GM10266 (cell line): ENCODE measurements at regions not wholly inside any gene's neighbourhood (a gene's known extent, or its start where the extent isn't known, plus 50 kb on each side); places are given as distances from the start of the nearest gene placed in this dataset.

Experiments used
- DNase-seq: peaks from one replicate; pipeline ENCODE4 v3.0.0; 2012; ENCODE audit errors: extremely low spot score
- CTCF ChIP-seq: IDR thresholded peaks from 2 replicates; pipeline ENCODE4 v1.5.1; 2012; ENCODE audit warnings: mild to moderate bottlenecking, low read depth; ENCODE audit not compliant: control insufficient read depth, insufficient read depth; ENCODE audit errors: missing control alignments

- DNase-seq, result no peak
Observed at GRCh38 chr7:68734431-68734830, 863.8 kb upstream of the AUTS2 start.

DNA sequence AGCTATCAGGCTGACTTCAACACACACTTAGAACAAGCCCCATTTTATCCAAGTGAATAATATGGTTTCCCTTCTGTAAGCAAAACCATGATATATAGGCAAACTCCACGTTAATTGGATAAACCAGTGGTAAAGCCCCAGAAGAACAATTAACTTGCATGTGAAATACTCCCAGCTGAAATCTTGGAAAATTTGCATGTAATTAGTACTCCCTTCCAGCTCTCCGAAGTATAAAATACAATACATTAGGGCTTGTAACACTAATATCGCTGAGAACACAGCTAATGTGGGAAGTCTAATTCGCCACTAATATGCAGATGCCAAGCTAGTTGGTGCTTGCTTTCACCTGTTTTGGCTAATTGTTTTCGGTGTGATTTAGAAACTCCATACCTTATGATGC, 859.0 kb upstream of the AUTS2 start:
- no peak for TF ChIP-seq CTCF
- no peak for DNase-seq

More at GRCh38 chr7:68734431-68734830, 863.8 kb upstream of the AUTS2 start:
- TF ChIP-seq CTCF, result no peak

- DNase-seq, result no peak
- no peak for TF ChIP-seq CTCF
Observed at GRCh38 chr7:68744036-68744435, 854.2 kb upstream of the AUTS2 start.

DNA sequence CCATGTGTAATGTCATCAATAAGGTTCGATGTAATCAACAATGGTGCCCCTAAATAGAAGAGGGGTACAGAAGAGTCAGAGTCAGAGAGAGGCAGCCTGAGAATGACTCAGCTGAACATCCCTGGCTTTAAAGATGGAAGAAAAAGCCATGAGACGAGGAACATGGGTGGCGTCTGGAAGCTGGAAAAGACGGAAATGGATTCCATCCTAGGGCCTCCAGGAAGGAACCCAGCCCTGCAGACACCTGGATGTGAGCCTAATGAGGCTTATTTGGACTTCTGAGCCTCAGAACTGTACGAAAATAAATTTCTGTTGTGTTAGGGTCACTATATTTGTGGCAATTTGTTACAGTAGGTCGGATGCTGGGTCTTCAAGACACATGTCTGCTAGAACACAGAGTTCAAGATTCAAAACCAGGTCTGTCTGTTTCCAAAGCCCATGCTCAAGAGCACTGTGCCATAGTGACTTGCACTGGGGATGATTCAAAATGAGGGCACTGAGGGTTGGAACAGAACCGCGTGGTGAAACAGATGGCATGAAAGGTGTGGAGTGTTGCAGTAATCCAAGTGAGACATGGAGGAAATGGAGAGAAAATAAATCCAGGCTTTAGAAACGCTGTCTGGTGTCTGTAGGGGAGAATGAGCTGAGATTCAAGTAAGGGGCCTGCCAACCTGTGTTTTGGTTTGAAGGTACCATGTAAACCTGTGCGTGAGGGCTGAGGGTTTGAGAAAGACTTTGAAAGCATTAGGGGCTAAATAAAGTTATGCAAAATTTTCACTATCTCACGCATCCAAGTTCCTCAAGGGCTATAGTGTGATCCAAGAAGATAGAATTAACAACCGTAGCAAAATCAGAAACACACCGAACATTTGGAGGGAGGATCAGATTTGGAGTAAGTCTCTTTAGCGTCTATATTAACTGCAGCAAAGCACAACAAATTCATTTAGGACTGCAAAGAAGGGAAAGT, 849.1 kb upstream of the AUTS2 start:
- TF ChIP-seq CTCF, result no peak
- DNase-seq, result no peak

- no peak for TF ChIP-seq CTCF
- no peak for DNase-seq
Observed at GRCh38 chr7:68752485-68753178, 845.6 kb upstream of the AUTS2 start.

DNA sequence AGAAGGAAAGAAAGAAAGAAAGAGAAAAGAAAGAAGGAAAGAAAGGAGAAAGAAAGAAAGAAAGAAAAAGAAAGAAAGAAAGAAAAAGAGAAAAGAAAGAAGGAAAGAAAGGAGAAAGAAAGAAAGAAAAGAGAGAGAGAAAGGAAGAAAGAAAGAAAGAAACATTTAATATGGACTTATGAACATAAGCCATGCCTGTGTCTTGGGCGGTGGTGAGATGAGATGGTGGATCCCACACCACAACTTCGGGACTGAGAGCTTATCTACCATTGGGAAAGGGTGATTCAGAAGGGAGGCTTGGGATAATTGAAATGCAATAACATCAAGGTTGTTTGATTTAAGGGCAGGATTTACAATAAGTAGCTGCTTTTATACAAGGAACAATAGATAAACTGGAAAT, 843.9 kb upstream of the AUTS2 start:
- no peak for TF ChIP-seq CTCF

More for the DNA sequence above, 843.9 kb upstream of the AUTS2 start:
- DNase-seq, result no peak
